ENCODE measurements at regions not wholly inside any gene's neighbourhood (a gene's known extent, or its start where the extent isn't known, plus 50 kb on each side); places are given as distances from the start of the nearest gene placed in this dataset.

GRCh38 chrX:83416273-83416672 lies 91.8 kb upstream of the POU3F4 start:
- Histone ChIP-seq H4K20me1 (replicated peaks; ENCODE audit: control insufficient read depth, insufficient read depth, low read length) (no peaks in the 10 kb centered on the region), H3K36me3 (ENCODE audit: control insufficient read depth, insufficient read depth, low read length) (no peaks in the 10 kb centered on the region), H3K4me1 (replicated peaks in 1 of 2; ENCODE audit: control insufficient read depth in 2 of 2, insufficient read depth in 2 of 2, low read length in 2 of 2) (no peaks in the 10 kb centered on the region), H3K9me1 (ENCODE audit: control insufficient read depth, insufficient read depth, low read length) (no peaks in the 10 kb centered on the region), H3K27ac (ENCODE audit: extremely low read depth, low read depth, low read length) (no peak overlapping the region), H2AFZ (ENCODE audit: low read depth, low read length) (no peak overlapping the region), H3K4me3 (no peak overlapping the region), H3K9ac (ENCODE audit: insufficient read depth in 1 of 2, low read depth in 2 of 2, low read length in 2 of 2) (no peak overlapping the region), H3K9me3 (replicated peaks; ENCODE audit: control insufficient read depth, insufficient read depth, low read depth, low read length) (no peaks in the 10 kb centered on the region), H3K4me2 (ENCODE audit: insufficient read depth, low read length) (no peak overlapping the region), H3K27me3 (ENCODE audit: control insufficient read depth in 2 of 2, insufficient read depth in 2 of 2, low read length in 2 of 2) (no peaks in the 10 kb centered on the region), H3K79me2 (ENCODE audit: control insufficient read depth, insufficient read depth, low read length) (no peaks in the 10 kb centered on the region)
- TF ChIP-seq ZNF280A (IDR thresholded peaks at IDR 0.05; ENCODE audit: low read depth, partially characterized antibody) (no peak), TFAM (CRISPR knock-in tag; conservative IDR thresholded peaks at IDR 0.05) (no peak), USF1 (CRISPR knock-in tag; IDR thresholded peaks at IDR 0.05) (no peak), NFE2L1 (tag; IDR thresholded peaks at IDR 0.05; ENCODE audit: borderline replicate concordance, low read depth) (no peak), SMC3 (conservative IDR thresholded peaks at IDR 0.05; ENCODE audit: insufficient read depth, low read depth, low read length) (no peak)
- DNase-seq (ENCODE audit: extremely low read depth in 1 of 4, low spot score in 3 of 4) (peak in 1 of 4 experiments; percentile 0), FAIRE-seq (no peak), ATAC-seq (no peak)
- 5% methylated on average over 2 of the region's 2 CpGs for WGBS (ENCODE audit: insufficient coverage, low coverage, missing lambda C conversion rate)
- in situ Hi-C loops (cut with MboI), result no loop called here
- BruUV-seq (replicated peaks), result no TSS peak
- ChIA-PET CTCF (ENCODE audit: low intra/inter-chr PET ratio) (no interaction called here), POLR2A (no interaction called here)
- intact Hi-C loops (cut with micrococcal nuclease), result no loop called here
